ENCODE measurements at regions not wholly inside any gene's neighbourhood (a gene's known extent, or its start where the extent isn't known, plus 50 kb on each side); places are given as distances from the start of the nearest gene placed in this dataset.

GRCh38 chr15:97730315-97730714, 230.2 kb upstream of the ARRDC4 start:
- H3K4me3 ChIP-seq (ENCODE audit: low read depth, low read length) = no peak overlapping the region
- no peak for TF ChIP-seq CTCF (IDR thresholded peaks at IDR 0.05; ENCODE audit: low read depth, low read length)

GRCh38 chr15:97731859-97732258, 228.6 kb upstream of the ARRDC4 start:
- TF ChIP-seq CTCF (IDR thresholded peaks at IDR 0.05; ENCODE audit: low read depth, low read length) = no peak
- no peak overlapping the region for H3K4me3 ChIP-seq (ENCODE audit: low read depth, low read length)

GRCh38 chr15:97733373-97733772, 227.1 kb upstream of the ARRDC4 start:
- TF ChIP-seq CTCF (IDR thresholded peaks at IDR 0.05; ENCODE audit: low read depth, low read length) = no peak
- H3K4me3 ChIP-seq (ENCODE audit: low read depth, low read length) = no peak overlapping the region

GRCh38 chr15:97736748-97737147, 223.8 kb upstream of the ARRDC4 start:
- no peak overlapping the region for H3K4me3 ChIP-seq (ENCODE audit: low read depth, low read length)
- TF ChIP-seq CTCF (IDR thresholded peaks at IDR 0.05; ENCODE audit: low read depth, low read length) = no peak

GRCh38 chr15:97745481-97746071, 214.9 kb upstream of the ARRDC4 start:
- no peak overlapping the region for H3K4me3 ChIP-seq (ENCODE audit: low read depth, low read length)
- peak; percentile 38; the same call in 1 of the 2 replicates for TF ChIP-seq CTCF (IDR thresholded peaks at IDR 0.05; ENCODE audit: low read depth, low read length)

- TF ChIP-seq CTCF (IDR thresholded peaks at IDR 0.05; ENCODE audit: low read depth, low read length) = no peak
- H3K4me3 ChIP-seq (ENCODE audit: low read depth, low read length) = no peak overlapping the region
Observed at GRCh38 chr15:97747342-97747741, 213.2 kb upstream of the ARRDC4 start.

- H3K4me3 ChIP-seq (ENCODE audit: low read depth, low read length) = no peak overlapping the region
- no peak for TF ChIP-seq CTCF (IDR thresholded peaks at IDR 0.05; ENCODE audit: low read depth, low read length)
Observed at GRCh38 chr15:97748576-97748975, 211.9 kb upstream of the ARRDC4 start.

Data from WI38 (cell line).